Glomerular endothelial cell (primary cell): ENCODE measurements at regions not wholly inside any gene's neighbourhood (a gene's known extent, or its start where the extent isn't known, plus 50 kb on each side); places are given as distances from the start of the nearest gene placed in this dataset.

ENCODE experiments used
- DNase-seq: peaks from one replicate; pipeline ENCODE4 v3.0.0-alpha.2; 2011; ENCODE audit warnings: low read depth, low spot score; ENCODE audit errors: extremely low read depth

- no peak for DNase-seq
Measured at GRCh38 chr5:2196989-2197619, 314.4 kb upstream of the IRX4 start.

GRCh38 chr5:2196416-2196815 is 313.7 kb upstream of the IRX4 start:
- no peak for DNase-seq

GRCh38 chr5:2194949-2195348 is 312.2 kb upstream of the IRX4 start:
- DNase-seq: no peak

- no peak for DNase-seq
Measured at GRCh38 chr5:2194236-2194555, 311.5 kb upstream of the IRX4 start.

DNA sequence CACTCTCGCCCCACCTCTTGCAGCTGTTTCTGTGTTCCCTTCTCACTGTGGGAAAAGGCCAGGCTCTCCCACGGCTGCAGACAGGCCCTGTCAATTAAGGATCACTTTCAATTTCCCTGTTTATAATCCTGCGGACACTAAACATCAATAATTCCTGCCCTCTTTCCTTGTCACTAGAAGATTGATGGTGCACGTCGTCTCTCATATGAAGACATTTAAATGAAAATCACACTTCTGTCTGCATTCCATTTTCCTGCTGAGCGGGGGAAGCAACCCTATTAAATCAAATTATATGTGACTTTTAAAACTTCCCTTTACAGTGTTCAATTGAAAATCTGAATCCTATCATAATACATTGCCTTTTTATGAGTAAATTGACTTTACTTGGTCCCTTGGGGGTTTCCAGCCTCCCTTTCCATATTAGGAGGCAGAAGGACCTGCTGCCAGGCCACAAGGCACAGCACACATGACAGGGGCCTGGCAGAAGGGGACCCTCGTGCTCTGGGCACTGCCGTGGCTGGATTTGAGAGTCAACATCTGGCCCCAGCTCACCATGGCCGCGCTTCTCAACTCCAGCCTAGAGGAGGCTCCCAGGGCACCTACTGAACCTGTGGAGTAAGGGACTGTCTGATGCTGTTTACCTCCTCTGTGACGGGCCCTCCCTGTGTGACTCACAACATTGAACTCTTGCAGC is 311.0 kb upstream of the IRX4 start:
- DNase-seq: no peak

DNA sequence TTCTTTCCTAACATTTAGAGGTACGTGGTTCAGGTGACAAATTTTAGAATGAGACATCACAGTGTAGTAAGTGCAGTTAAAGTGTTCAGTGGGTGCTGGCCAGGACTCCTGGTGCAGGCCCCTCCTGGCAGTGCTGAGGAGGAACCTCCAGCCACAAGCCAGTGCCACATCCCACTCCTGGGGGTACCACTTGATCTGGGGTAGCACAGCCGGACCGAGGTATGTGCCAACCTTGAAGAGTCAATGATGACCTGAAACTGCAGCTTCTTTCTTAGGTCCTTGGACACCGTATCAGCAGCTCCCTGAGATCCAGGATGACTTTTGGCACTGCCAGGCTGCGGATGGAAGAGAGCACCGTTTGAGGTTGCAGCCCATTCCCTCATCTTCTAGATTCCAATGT is 310.4 kb upstream of the IRX4 start:
- no peak for DNase-seq

DNA sequence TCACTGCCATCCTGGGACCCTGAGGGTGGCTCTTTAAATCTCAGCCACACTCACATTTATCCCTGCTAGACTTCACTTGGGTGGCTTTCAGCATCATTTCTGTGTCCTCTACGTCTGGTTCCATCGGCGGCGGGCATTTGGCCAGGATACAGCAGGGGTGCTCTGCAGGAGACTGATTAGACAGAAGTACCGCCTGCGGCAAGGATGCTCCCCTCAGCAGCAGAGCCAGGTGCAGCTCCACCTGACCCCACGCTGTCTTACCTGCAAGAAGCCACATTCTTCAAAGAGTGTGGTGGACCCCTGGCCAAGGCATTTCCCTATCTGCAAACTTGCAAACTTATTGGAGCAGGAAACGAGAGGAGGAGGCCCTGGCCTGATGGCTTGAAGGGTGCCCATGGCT is 309.8 kb upstream of the IRX4 start:
- no peak for DNase-seq

GRCh38 chr5:2191972-2192371 is 309.2 kb upstream of the IRX4 start:
- DNase-seq: no peak

DNA sequence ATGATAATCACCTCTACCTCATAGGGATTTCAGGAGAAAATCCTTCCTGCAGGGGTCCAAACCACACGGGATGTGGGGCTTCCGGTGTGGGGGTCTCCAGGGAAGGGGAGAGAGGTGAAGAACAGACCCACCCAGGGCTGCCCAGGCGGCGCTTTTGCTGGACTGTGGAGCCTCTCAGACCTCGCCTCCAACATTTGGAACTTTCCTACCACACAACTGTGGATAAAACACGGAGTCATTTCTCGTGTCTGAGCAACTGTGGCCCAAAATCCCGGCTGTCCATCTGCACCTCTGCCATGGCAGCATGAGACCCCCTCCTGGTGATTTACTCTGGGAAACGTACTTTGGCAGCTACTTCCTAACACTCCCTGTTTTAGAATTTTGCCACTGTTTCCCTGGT is 307.8 kb upstream of the IRX4 start:
- DNase-seq: no peak

DNA sequence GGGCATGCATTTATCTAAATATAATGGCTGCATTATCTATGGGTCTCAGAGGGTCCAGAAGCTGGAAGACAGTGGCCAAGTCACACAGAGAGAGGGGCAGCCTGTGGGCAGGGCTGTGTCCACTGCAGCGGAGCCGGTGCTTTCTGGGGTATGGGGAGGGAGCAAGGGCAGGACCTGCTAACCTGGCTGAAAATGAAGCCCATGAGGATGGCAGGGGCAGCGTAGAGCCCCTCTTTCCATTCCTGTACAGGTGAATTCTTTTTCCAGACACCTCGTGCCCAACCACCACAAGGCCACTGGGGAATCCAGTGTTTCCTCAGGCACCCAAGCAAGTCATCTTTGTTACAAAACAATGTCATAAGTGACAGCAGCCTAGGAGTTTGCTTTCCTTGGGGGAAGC is 305.9 kb upstream of the IRX4 start:
- no peak for DNase-seq

DNA sequence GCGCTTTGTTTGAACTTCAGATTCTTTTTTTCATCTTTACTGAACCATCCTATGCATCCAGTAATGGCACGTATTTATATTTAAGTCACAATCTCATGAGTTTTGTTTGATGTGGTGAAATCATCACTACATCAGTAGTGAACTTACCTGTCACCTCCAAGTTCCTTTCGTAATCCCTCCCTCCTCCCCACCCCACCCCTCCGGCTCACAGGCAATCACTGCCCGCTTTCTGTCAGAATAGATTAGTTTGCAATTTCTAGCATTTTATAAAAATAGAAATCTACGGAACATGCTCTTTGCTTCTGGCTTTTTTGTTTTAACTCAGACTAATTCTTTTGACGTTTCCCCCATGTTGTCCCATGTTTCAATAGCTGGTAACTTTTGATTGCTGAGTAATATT is 305.4 kb upstream of the IRX4 start:
- no peak for DNase-seq

GRCh38 chr5:2187687-2188086 is 305.0 kb upstream of the IRX4 start:
- no peak for DNase-seq

- no peak for DNase-seq
Measured at GRCh38 chr5:2187156-2187555, 304.4 kb upstream of the IRX4 start.

DNA sequence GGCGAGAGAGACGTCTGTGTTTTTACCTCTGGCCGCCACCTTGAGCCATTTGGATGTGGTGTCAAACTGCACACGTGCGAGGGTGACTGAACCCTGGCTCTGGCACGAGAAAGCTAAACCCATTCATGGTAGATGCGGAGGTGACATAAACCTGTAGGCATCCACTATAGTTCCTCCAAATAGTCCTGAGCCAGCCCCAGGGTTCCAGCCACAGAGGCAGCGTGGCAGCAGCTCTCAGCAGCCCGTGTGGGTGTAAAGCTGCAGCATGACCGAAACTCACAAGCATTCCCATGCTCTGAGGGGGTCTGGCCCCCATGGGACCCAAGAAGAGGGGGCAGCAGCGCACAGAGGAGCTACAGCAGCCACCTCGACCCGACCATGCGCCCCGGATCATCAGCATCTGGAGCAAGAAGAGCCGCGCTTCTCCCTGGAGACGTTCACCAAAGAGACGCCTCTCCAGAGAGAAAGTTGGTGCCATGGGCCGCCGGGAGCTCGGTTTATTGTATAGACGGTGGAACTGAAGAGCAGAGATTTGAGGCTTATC is 303.8 kb upstream of the IRX4 start:
- no peak for DNase-seq

DNA sequence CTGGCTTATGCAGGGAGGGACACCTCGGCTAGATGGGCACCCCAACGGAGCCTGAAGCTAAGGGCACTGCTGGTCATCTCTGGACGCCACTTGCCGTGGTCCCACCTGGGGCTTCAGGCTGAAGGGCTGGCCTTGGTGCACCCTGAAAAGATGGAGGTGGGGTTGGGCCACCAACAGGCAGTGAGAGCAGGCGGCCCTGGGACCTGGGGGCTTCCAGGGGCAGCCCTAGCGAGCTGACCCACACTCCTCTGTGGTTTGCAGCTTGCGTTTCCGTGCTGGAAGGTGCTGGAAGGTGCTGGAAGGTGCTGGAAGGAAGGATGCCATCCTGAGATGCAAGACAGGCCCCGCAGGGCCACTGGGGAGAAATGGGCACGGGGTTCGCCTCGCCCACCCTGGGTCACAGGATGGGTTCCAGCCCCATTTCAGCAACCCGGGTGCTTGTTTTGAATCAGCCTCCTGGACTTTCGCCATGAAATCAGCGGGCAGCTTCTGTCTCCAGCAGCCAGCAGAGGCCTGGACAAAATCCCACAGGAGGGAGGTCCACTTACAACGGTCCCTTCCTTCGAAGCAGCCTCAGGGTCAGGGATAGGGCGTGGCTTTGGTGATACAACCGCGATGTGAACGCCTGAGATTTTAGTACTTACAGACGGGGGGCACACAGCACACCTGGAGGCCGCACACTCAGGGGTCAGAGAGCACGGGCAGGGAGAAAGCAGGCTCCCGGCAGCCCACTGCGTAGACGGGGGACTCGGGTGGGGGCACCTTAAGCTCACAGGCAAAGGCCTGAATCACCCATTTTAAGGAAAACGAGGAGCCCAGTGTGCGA is 303.1 kb upstream of the IRX4 start:
- no peak for DNase-seq

GRCh38 chr5:2184563-2185540 is 302.1 kb upstream of the IRX4 start:
- DNase-seq: no peak

- no peak for DNase-seq
Measured at GRCh38 chr5:2184026-2184366, 301.3 kb upstream of the IRX4 start.

GRCh38 chr5:2183154-2184025 is 300.7 kb upstream of the IRX4 start:
- DNase-seq: no peak

GRCh38 chr5:2182020-2182419 is 299.3 kb upstream of the IRX4 start:
- no peak for DNase-seq

DNA sequence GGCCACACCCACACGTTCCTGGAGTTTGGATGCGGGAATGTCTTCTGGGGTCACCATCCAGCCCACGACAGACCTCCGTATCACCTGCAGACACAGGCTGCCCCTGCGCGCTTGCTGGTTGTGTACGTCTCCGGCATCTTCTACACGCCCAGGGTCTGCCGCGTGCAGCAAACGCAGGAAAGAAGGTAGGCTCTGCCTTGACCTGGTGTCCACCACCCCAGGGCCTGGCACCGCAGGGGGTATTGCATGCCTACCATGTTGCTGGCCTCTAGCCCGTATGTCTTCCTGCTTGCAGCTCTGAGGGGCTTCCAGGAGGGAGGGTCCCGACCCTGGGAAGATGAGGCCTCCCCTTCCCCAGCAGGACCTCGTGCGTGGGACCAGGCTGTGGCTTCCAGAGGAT is 298.8 kb upstream of the IRX4 start:
- DNase-seq: no peak
